ENCODE measurements at regions not wholly inside any gene's neighbourhood (a gene's known extent, or its start where the extent isn't known, plus 50 kb on each side); places are given as distances from the start of the nearest gene placed in this dataset.

DNA sequence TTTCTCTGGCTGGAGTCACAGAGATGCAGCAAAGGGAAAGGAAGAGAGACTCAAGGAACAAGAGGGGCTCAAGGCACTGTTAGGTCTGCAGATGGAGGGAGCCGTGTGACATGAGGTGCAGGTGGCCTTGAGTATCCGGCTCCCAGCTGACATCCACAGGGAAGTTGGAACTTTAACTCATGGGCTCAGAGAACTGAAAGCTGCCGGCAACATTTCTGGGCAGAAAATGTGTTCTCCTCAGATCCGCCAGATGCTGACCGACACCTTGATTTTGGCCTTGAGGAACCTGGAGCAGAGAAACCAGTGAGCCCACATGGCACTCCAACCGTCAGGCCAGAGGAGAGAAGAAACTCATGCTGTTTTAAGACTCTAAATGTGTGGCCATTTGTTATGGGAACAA is 258.1 kb upstream of the IRX2 start:
- H3K4me3 ChIP-seq (ENCODE audit: low read depth, low read length) = no peak overlapping the region
- TF ChIP-seq, protein P1, sequence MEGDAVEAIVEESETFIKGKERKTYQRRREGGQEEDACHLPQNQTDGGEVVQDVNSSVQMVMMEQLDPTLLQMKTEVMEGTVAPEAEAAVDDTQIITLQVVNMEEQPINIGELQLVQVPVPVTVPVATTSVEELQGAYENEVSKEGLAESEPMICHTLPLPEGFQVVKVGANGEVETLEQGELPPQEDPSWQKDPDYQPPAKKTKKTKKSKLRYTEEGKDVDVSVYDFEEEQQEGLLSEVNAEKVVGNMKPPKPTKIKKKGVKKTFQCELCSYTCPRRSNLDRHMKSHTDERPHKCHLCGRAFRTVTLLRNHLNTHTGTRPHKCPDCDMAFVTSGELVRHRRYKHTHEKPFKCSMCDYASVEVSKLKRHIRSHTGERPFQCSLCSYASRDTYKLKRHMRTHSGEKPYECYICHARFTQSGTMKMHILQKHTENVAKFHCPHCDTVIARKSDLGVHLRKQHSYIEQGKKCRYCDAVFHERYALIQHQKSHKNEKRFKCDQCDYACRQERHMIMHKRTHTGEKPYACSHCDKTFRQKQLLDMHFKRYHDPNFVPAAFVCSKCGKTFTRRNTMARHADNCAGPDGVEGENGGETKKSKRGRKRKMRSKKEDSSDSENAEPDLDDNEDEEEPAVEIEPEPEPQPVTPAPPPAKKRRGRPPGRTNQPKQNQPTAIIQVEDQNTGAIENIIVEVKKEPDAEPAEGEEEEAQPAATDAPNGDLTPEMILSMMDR (IDR thresholded peaks at IDR 0.05; ENCODE audit: insufficient read depth, low read length, missing control alignments) = no peak
- POLR2A ChIA-PET = no interaction called here
- no peak for DNase-seq (ENCODE audit: low read depth, low spot score)
- CTCF ChIA-PET = no interaction called here

DNA sequence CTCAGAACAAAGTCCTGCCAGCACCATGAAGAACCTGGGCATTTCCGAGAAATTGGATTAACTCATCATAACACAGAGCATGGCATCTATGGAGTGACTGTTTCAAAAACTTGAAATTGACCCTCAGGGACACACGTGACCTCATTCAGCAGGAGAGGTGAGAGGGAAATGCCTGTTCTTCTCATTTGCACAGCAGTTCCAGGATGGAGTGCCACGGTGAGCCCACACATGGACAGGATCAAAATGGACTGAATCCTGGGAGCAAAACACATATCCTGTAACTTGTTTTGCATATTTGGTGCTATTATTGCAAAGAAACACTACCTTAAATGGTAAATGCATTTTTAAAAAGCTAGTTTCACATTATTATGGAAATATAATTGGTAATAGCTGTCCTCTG is 256.1 kb upstream of the IRX2 start:
- no peak overlapping the region for H3K4me3 ChIP-seq (ENCODE audit: low read depth, low read length)
- no peak for DNase-seq (ENCODE audit: low read depth, low spot score)
- TF ChIP-seq, protein P1 (IDR thresholded peaks at IDR 0.05; ENCODE audit: insufficient read depth, low read length, missing control alignments) = no peak
- ChIA-PET CTCF (no interaction called here), POLR2A (no interaction called here)

DNA sequence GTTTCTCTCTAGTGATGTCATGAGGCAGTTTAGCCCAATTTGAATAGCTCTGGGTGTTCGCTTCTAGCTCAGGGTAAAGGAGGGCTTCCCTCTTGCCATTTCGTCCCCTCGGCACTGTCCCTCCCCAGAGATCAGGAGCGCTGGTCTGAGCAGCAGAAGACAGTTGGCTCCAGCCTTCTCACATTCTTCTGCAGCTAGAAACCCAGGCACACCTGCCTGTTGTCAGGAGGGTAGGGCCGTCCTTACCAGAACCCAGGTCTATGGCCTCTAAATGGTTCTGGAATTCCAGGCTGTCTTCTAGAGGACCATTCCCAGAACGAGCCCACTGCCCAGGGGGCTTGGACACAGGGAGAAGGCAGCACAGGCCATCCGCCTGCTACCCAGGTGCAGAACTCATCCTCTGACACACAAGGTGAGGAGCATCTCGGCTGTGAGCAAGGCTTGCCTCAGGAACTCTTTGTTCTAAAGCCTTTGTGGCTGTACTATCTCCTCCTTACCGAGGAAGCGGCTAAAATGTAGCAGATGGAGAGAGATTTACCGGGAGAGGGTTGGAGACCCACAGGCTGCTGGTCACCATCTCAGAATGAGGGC is 255.6 kb upstream of the IRX2 start:
- no peak overlapping the region for H3K4me3 ChIP-seq (ENCODE audit: low read depth, low read length)
- POLR2A ChIA-PET = no interaction called here
- TF ChIP-seq, protein P1 (IDR thresholded peaks at IDR 0.05; ENCODE audit: insufficient read depth, low read length, missing control alignments) = no peak
- no peak for DNase-seq (ENCODE audit: low read depth, low spot score)
- CTCF ChIA-PET = no interaction called here

DNA sequence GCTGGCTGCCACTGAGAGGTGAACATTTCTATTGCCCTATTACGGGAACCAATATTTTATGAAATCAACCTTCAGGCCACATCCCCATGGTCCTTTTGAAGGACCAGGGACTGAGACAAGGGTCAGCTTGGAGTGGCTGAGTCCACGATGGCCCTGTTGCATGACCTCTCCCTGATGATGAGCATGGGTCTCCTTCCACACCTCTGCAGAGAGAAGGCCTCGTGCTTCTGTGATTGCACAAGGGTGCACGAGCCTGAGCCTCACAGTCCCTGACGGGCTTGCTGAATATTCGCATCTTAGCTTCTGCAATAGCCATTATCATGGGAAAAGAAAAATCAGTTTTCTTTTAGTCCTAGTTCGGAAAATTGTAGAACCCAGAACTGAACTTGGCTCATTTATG is 255.0 kb upstream of the IRX2 start:
- DNase-seq (ENCODE audit: low read depth, low spot score) = no peak
- CTCF ChIA-PET = no interaction called here
- POLR2A ChIA-PET = no interaction called here
- H3K4me3 ChIP-seq (ENCODE audit: low read depth, low read length) = no peak overlapping the region
- TF ChIP-seq, protein P1 (IDR thresholded peaks at IDR 0.05; ENCODE audit: insufficient read depth, low read length, missing control alignments) = no peak

DNA sequence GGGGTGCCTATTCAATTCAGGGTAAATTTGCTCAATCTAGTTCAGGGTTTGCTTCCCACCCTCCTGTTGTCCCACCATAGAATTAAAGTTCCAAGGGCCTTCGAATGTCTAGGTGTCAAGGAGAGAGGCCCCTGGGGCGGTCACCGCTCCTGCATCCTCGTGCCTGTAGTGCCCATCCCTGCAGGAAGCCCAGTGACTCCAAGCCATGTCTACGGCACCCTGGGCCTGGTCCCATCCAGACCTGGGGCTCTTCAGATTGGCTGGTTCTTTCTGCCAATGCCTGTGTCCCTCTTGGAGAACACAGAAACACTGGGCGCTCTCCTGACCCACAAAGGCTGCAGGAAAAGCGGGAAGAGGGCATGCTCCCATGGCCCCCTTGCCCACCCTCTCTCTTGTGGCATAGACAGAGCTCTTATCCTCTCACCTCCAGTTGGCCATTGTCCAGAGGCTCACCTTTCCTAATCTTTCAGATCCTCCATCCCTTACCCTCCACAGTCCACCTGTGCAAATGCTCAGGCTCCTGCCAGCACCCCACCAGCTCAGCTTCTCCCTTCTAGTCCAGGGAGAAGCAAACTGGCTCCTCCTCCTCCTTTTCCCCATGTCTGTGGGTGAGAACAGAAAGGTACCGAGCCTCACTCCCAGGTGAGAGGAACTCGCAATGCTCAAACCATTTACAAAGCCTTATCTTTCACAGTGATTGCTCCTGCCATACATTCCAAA is 253.0 kb upstream of the IRX2 start:
- no peak overlapping the region for H3K4me3 ChIP-seq (ENCODE audit: low read depth, low read length)
- ChIA-PET POLR2A (no interaction called here), CTCF (no interaction called here)
- no peak for DNase-seq (ENCODE audit: low read depth, low spot score)
- TF ChIP-seq, protein P1 (IDR thresholded peaks at IDR 0.05; ENCODE audit: insufficient read depth, low read length, missing control alignments) = no peak

DNA sequence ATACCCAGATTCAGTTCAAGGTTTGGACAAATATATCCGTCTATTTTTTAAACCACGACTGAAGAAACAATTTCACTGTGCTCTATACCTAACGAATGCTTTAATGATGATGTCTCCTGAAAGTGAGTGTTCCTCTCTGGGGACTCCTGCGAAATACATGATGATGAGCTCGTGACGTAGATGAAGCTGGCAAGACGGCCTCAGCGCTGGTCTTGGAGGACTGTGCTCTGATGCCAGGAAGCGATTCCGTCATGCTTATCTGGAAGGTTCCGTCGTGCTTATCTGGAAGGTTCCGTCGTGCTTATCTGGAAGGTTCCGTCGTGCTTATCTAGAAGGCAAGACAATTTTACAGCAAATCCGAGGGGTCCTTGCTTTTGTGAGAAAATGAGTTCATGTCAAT is 250.8 kb upstream of the IRX2 start:
- CTCF ChIA-PET = no interaction called here
- TF ChIP-seq, protein P1 (IDR thresholded peaks at IDR 0.05; ENCODE audit: insufficient read depth, low read length, missing control alignments) = no peak
- H3K4me3 ChIP-seq (ENCODE audit: low read depth, low read length) = no peak overlapping the region
- no peak for DNase-seq (ENCODE audit: low read depth, low spot score)
- POLR2A ChIA-PET = no interaction called here
